ENCODE measurements at regions not wholly inside any gene's neighbourhood (a gene's known extent, or its start where the extent isn't known, plus 50 kb on each side); places are given as distances from the start of the nearest gene placed in this dataset.
"Not testable (repeated sequence)": the region's sequence is repeated elsewhere in the genome, so short reads cannot be mapped to it uniquely, and the experiment has no call there.

DNA sequence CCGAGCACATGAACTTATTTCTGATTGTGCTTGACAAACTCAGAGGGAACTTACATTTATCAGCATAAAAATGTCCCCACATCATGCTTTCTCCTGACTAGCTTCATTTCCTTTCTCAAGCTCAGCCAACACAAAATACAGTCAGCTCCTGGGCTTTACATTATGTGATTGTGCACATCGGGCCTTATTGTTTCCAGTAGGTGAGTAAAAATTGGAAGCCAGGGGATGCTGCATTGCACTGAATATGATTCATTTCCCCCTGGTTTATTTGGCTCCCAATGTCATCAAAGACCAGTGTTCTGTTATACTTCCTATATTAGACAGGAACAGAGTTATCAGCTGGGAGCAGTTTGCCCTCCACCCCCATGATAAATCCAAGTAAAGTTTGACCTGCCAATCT lies 521.8 kb downstream of the RMST start:
- no peak overlapping the region for H2AFZ ChIP-seq (ENCODE audit: low read depth, low read length, severe bottlenecking)
- H3K9me2 ChIP-seq (replicated peaks; ENCODE audit: insufficient read depth, low read length): no peaks in the 10 kb centered on the region; the same call in 1 of the 2 replicates
- no peak overlapping the region for H3K27ac ChIP-seq (ENCODE audit: low read depth, low read length)
- no peaks in the 10 kb centered on the region for H4K20me1 ChIP-seq (ENCODE audit: low read depth, low read length)
- no peaks in the 10 kb centered on the region for H3K79me2 ChIP-seq (ENCODE audit: insufficient read depth, low read length)
- no peaks in the 10 kb centered on the region for H3K36me3 ChIP-seq (ENCODE audit: low read length)
- no peaks in the 10 kb centered on the region for H3F3A ChIP-seq (ENCODE audit: insufficient read depth)
- H3K9ac ChIP-seq (ENCODE audit: low read length): no peak overlapping the region
- H3K4me2 ChIP-seq (ENCODE audit: low read depth, low read length, poor library complexity, severe bottlenecking): no peak overlapping the region
- no peak overlapping the region for H3K4me3 ChIP-seq (ENCODE audit: insufficient read depth, low read length, poor library complexity, severe bottlenecking)
- no peaks in the 10 kb centered on the region for H3K27me3 ChIP-seq (ENCODE audit: low read length)
- no peak for TF ChIP-seq EZH2phosphoT487 (conservative IDR thresholded peaks at IDR 0.05; ENCODE audit: low read length)
- TF ChIP-seq, protein P1, sequence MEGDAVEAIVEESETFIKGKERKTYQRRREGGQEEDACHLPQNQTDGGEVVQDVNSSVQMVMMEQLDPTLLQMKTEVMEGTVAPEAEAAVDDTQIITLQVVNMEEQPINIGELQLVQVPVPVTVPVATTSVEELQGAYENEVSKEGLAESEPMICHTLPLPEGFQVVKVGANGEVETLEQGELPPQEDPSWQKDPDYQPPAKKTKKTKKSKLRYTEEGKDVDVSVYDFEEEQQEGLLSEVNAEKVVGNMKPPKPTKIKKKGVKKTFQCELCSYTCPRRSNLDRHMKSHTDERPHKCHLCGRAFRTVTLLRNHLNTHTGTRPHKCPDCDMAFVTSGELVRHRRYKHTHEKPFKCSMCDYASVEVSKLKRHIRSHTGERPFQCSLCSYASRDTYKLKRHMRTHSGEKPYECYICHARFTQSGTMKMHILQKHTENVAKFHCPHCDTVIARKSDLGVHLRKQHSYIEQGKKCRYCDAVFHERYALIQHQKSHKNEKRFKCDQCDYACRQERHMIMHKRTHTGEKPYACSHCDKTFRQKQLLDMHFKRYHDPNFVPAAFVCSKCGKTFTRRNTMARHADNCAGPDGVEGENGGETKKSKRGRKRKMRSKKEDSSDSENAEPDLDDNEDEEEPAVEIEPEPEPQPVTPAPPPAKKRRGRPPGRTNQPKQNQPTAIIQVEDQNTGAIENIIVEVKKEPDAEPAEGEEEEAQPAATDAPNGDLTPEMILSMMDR (IDR thresholded peaks at IDR 0.05; ENCODE audit: insufficient read depth, low read length, poor library complexity, severe bottlenecking): no peak
- H3K9me3 ChIP-seq (ENCODE audit: insufficient read depth, low read length): no peaks in the 10 kb centered on the region

DNA sequence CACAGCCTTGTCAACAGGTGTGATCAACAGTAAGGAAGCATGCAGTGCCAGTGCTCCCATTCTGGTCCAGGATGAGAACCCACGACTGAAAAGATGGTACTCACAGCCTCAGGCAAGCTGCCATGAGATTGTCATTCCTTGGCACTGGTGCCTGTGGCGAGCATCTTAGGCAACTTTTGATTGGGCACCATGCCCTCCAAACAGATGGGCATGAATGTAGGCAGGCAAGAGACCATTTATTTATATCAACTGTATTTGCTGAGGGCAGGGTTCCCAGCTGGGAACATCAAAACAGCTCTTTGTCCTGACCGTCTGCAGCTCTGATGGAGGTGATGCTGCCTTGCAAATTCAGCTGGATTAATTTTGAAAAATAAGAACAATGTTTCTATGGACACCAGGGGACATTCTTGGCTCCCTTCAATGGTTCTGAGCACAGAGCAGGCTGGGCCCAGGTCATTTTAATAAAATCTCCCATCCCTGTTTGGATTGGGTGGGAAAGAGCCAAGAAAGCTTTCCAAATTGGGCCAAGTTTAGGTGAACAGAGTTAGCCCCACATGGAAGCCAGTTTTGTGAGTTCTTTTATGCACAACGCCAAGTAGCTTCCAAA lies 522.5 kb downstream of the RMST start:
- Histone ChIP-seq H3K9me3 (ENCODE audit: insufficient read depth, low read length) (no peaks in the 10 kb centered on the region), H3K27ac (ENCODE audit: low read depth, low read length) (no peak overlapping the region), H3K4me2 (ENCODE audit: low read depth, low read length, poor library complexity, severe bottlenecking) (no peak overlapping the region), H3K9me2 (replicated peaks; ENCODE audit: insufficient read depth, low read length) (no peaks in the 10 kb centered on the region; the same call in 1 of the 2 replicates), H3F3A (ENCODE audit: insufficient read depth) (no peaks in the 10 kb centered on the region), H2AFZ (ENCODE audit: low read depth, low read length, severe bottlenecking) (no peak overlapping the region), H3K79me2 (ENCODE audit: insufficient read depth, low read length) (no peaks in the 10 kb centered on the region), H3K4me3 (ENCODE audit: insufficient read depth, low read length, poor library complexity, severe bottlenecking) (no peak overlapping the region), H3K36me3 (ENCODE audit: low read length) (no peaks in the 10 kb centered on the region), H3K27me3 (ENCODE audit: low read length) (no peaks in the 10 kb centered on the region), H3K9ac (ENCODE audit: low read length) (no peak overlapping the region), H4K20me1 (ENCODE audit: low read depth, low read length) (no peaks in the 10 kb centered on the region)
- TF ChIP-seq EZH2phosphoT487 (conservative IDR thresholded peaks at IDR 0.05; ENCODE audit: low read length): no peak
- TF ChIP-seq, protein P1 (IDR thresholded peaks at IDR 0.05; ENCODE audit: insufficient read depth, low read length, poor library complexity, severe bottlenecking): no peak

DNA sequence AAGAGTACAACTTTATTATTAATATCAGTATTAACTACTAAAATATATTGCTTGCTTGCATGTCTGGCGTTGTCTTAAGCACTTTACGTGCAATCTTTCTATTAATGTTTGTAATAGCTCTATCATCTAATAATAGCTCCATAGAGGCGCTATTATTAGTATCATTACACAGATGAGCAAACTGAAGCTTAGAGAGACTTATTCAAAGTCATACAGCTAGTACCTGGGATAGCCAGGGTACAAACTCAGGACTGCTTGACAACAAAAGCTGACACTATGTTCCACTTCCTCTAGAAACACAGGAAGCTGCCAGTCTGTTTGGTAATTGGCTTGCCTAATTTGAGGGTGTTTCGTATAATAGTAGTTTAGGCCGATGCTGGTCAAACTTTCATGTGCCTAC lies 523.2 kb downstream of the RMST start:
- Histone ChIP-seq H3K79me2 (ENCODE audit: insufficient read depth, low read length) (no peaks in the 10 kb centered on the region), H4K20me1 (ENCODE audit: low read depth, low read length) (no peaks in the 10 kb centered on the region), H3K27me3 (ENCODE audit: low read length) (no peaks in the 10 kb centered on the region), H3K4me3 (ENCODE audit: insufficient read depth, low read length, poor library complexity, severe bottlenecking) (no peak overlapping the region), H3K9ac (ENCODE audit: low read length) (no peak overlapping the region), H2AFZ (ENCODE audit: low read depth, low read length, severe bottlenecking) (no peak overlapping the region), H3F3A (ENCODE audit: insufficient read depth) (no peaks in the 10 kb centered on the region), H3K9me3 (ENCODE audit: insufficient read depth, low read length) (no peaks in the 10 kb centered on the region), H3K9me2 (replicated peaks; ENCODE audit: insufficient read depth, low read length) (no peaks in the 10 kb centered on the region; the same call in 1 of the 2 replicates), H3K36me3 (ENCODE audit: low read length) (no peaks in the 10 kb centered on the region), H3K4me2 (ENCODE audit: low read depth, low read length, poor library complexity, severe bottlenecking) (no peak overlapping the region), H3K27ac (ENCODE audit: low read depth, low read length) (no peak overlapping the region)
- no peak for TF ChIP-seq EZH2phosphoT487 (conservative IDR thresholded peaks at IDR 0.05; ENCODE audit: low read length)
- TF ChIP-seq, protein P1 (IDR thresholded peaks at IDR 0.05; ENCODE audit: insufficient read depth, low read length, poor library complexity, severe bottlenecking): no peak

DNA sequence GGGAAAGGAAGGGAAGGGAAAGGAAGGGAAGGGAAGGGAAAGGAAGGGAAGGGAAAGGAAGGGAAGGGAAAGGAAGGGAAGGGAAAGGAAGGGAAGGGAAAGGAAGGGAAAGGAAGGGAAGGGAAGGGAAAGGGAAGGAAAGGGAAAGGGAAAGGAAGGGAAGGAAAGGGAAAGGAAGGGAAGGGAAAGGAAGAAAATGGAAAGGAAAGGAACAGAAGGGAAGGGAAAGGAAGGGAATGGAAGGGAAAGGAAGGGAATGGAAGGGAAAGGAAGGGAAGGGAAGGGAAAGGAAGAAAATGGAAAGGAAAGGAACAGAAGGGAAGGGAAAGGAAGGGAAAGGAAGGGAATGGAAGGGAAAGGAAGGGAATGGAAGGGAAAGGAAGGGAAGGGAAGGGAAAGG lies 526.0 kb downstream of the RMST start:
- not testable (repeated sequence) for H2AFZ ChIP-seq (ENCODE audit: low read depth, low read length, severe bottlenecking); H3K36me3 ChIP-seq (ENCODE audit: low read length); H3K79me2 ChIP-seq (ENCODE audit: insufficient read depth, low read length); H3K9ac ChIP-seq (ENCODE audit: low read length); H3K27ac ChIP-seq (ENCODE audit: low read depth, low read length); H3K9me2 ChIP-seq (replicated peaks; ENCODE audit: insufficient read depth, low read length); H3K9me3 ChIP-seq (ENCODE audit: insufficient read depth, low read length); H3K4me2 ChIP-seq (ENCODE audit: low read depth, low read length, poor library complexity, severe bottlenecking); H3F3A ChIP-seq (ENCODE audit: insufficient read depth); H4K20me1 ChIP-seq (ENCODE audit: low read depth, low read length); H3K27me3 ChIP-seq (ENCODE audit: low read length); H3K4me3 ChIP-seq (ENCODE audit: insufficient read depth, low read length, poor library complexity, severe bottlenecking)
